ENCODE measurements at regions not wholly inside any gene's neighbourhood (a gene's known extent, or its start where the extent isn't known, plus 50 kb on each side); places are given as distances from the start of the nearest gene placed in this dataset.

DNA sequence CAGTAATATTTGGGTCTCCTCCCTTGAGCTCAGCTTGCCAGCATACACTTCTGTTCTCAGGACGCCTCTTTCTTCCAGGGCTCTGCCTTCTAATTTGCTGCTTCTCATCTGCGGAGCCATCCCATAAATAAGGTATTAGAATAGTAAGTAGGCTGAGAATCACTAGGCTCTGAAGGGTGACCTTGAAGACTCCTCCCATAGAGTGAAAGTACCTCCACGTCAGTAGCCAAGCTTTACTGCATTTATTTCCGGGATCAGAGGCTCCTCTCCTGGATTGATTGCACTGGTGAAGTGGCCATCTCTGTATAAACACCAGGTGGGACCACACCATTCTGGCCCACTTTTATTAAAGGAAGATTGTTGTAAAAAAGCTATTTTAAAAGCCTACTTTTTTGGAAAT is 315.5 kb downstream of the FAT3 start:
- no peak overlapping the region for H3K27ac ChIP-seq
- H3K4me3 ChIP-seq, result no peak overlapping the region
- no peaks in the 10 kb centered on the region for H3K4me1 ChIP-seq
- no peak for TF ChIP-seq EP300 (IDR thresholded peaks at IDR 0.05)
- TF ChIP-seq CTCF (IDR thresholded peaks at IDR 0.05), result no peak
- TF ChIP-seq POLR2A (IDR thresholded peaks at IDR 0.05), result no peak
- no peaks in the 10 kb centered on the region for H3K27me3 ChIP-seq
- H3K9me3 ChIP-seq, result no peaks in the 10 kb centered on the region
- no peaks in the 10 kb centered on the region for H3K36me3 ChIP-seq
- no peak for DNase-seq (ENCODE audit: low spot score in 2 of 2)
- 86 to 89% methylated on average over 4 of the region's 4 CpGs for WGBS, 2 donors

- TF ChIP-seq POLR2A (IDR thresholded peaks at IDR 0.05) (no peak), CTCF (IDR thresholded peaks at IDR 0.05) (no peak), EP300 (IDR thresholded peaks at IDR 0.05) (no peak)
- Histone ChIP-seq H3K9me3 (no peaks in the 10 kb centered on the region), H3K4me3 (no peak overlapping the region), H3K27me3 (no peaks in the 10 kb centered on the region), H3K27ac (no peak overlapping the region), H3K4me1 (no peaks in the 10 kb centered on the region), H3K36me3 (no peaks in the 10 kb centered on the region)
- WGBS, 2 donors, result 45 to 48% methylated on average over 6 of the region's 6 CpGs
- DNase-seq (ENCODE audit: low spot score in 2 of 2), result no peak
Observed at GRCh38 chr11:92545906-92546471, 321.4 kb downstream of the FAT3 start.

GRCh38 chr11:92546603-92547002 is 322.0 kb downstream of the FAT3 start:
- TF ChIP-seq EP300 (IDR thresholded peaks at IDR 0.05) (no peak), POLR2A (IDR thresholded peaks at IDR 0.05) (no peak), CTCF (IDR thresholded peaks at IDR 0.05) (no peak)
- H3K36me3 ChIP-seq, result no peaks in the 10 kb centered on the region
- H3K27ac ChIP-seq, result no peak overlapping the region
- 87% methylated on average over 5 of the region's 5 CpGs for WGBS, 2 donors
- no peaks in the 10 kb centered on the region for H3K27me3 ChIP-seq
- DNase-seq (ENCODE audit: low spot score in 2 of 2), result no peak
- no peaks in the 10 kb centered on the region for H3K4me1 ChIP-seq
- no peak overlapping the region for H3K4me3 ChIP-seq
- H3K9me3 ChIP-seq, result no peaks in the 10 kb centered on the region

- Histone ChIP-seq H3K4me1 (no peaks in the 10 kb centered on the region), H3K27me3 (no peaks in the 10 kb centered on the region), H3K27ac (no peak overlapping the region), H3K9me3 (no peaks in the 10 kb centered on the region), H3K4me3 (no peak overlapping the region), H3K36me3 (no peaks in the 10 kb centered on the region)
- no peak for DNase-seq (ENCODE audit: low spot score in 2 of 2)
- no peak for TF ChIP-seq CTCF (IDR thresholded peaks at IDR 0.05)
- TF ChIP-seq EP300 (IDR thresholded peaks at IDR 0.05), result no peak
- no peak for TF ChIP-seq POLR2A (IDR thresholded peaks at IDR 0.05)
Observed at GRCh38 chr11:92550411-92550810, 325.8 kb downstream of the FAT3 start.

GRCh38 chr11:92550871-92551270 is 326.3 kb downstream of the FAT3 start:
- TF ChIP-seq EP300 (IDR thresholded peaks at IDR 0.05) (no peak), POLR2A (IDR thresholded peaks at IDR 0.05) (no peak), CTCF (IDR thresholded peaks at IDR 0.05) (no peak)
- no peaks in the 10 kb centered on the region for H3K4me1 ChIP-seq
- no peaks in the 10 kb centered on the region for H3K27me3 ChIP-seq
- H3K27ac ChIP-seq, result no peak overlapping the region
- no peaks in the 10 kb centered on the region for H3K36me3 ChIP-seq
- no peak for DNase-seq (ENCODE audit: low spot score in 2 of 2)
- no peaks in the 10 kb centered on the region for H3K9me3 ChIP-seq
- 94 to 100% methylated on average over 2 of the region's 2 CpGs for WGBS, 2 donors
- H3K4me3 ChIP-seq, result no peak overlapping the region
